ENCODE measurements at regions not wholly inside any gene's neighbourhood (a gene's known extent, or its start where the extent isn't known, plus 50 kb on each side); places are given as distances from the start of the nearest gene placed in this dataset.
"Not testable (repeated sequence)": the region's sequence is repeated elsewhere in the genome, so short reads cannot be mapped to it uniquely, and the experiment has no call there.

DNA sequence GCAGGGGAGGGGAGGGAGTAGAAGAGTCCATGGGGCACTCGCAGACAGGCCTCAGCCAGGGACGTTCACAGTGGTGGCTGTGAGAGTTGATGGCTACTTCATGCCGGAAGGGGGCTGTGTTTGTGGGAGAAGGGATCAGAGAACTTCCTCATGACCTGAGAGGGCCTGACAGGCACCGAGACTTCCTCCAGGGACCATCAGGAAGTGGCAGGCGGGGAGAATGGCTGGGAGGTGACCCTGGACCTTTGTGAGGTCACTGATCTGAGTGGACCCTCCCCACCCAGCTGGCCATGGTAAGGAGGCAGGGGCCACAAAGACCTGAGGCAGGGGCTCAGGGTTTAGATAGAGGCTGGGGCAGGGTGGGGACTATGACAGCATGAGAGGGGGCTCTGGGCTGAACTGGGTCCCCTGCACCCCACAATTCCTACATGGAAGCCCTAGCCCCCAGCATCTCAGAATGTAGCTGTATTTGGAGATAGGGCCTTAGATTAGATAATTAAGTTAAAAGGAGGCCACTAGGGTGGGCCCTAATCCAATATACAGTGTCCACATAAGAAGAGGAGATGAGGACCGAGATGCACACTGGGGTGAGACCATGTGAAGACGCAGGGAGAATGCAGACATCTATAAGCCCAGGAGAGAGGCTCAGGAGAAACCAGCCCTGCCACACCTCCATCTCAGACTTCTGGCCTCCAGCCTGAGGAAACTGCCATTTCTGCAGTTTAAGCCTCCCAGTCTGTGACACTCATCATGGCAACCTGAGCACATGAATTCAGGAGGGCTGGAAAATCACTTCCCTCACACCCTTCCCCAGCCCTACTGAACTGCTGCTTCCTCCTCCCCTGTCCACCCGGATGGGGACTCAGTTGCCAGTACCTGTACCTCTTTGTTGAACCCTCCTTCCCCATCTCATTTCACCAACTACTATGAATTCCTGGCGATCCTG lies 273.9 kb upstream of the ZNF32 start:
- peaks cover 4% of the 10 kb centered on the region for H3K27me3 Mint-ChIP-seq
- H3K36me3 Mint-ChIP-seq (ENCODE audit: low read depth), result no peaks in the 10 kb centered on the region
- H3K4me3 Mint-ChIP-seq, result no peak overlapping the region

DNA sequence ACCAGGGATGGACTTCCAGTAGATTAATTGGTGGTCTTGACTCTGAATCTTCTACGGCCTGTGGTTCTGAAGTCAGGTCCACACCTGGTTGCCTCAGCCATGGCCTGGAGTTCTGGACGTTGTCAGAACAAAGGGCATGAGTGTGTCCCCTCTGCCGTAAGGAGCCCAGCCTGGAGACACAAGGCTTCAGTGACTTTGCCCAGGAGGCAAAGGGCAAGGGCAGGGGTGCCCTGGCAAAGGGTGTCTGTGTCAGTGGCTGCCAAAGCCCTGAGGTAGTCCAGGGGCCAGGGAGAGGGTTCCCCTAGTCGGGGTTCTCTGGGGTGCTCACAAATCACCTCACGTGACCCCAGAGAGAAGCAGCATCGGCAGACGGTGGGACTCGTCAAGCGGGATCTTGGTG lies 273.2 kb upstream of the ZNF32 start:
- H3K27ac Mint-ChIP-seq, result no peak overlapping the region
- no peak for ATAC-seq (replicated peaks)
- H3K27me3 Mint-ChIP-seq, result no peaks in the 10 kb centered on the region
- no peaks in the 10 kb centered on the region for H3K9me3 Mint-ChIP-seq
- H3K4me3 Mint-ChIP-seq, result no peak overlapping the region
- H3K36me3 Mint-ChIP-seq (ENCODE audit: low read depth), result no peaks in the 10 kb centered on the region
- H3K4me1 Mint-ChIP-seq, result no peaks in the 10 kb centered on the region

More for the DNA sequence above, 273.9 kb upstream of the ZNF32 start:
- H3K9me3 Mint-ChIP-seq, result no peaks in the 10 kb centered on the region
- H3K4me1 Mint-ChIP-seq, result no peaks in the 10 kb centered on the region
- no peak for ATAC-seq (replicated peaks)
- no peak overlapping the region for H3K27ac Mint-ChIP-seq

DNA sequence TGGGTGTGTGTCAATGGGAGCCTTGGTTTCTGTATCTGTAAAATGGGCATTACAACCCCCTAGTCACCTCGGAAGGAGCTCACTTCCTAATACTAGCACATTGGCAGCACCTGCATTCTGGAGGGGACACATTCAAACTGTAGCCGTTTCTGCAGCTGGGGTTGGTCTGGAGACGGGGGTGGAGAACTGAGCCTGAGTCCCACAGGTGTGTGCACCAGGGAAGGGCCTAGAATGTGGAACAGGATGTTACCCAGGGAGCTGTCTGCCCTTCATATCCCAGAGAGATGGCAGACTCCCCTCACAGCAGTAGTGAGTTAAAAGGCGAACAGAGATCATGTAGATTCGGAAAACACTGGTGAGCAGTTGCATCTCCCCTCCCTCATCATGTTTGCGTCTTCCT lies 272.8 kb upstream of the ZNF32 start:
- Mint-ChIP-seq H3K36me3 (ENCODE audit: low read depth) (no peaks in the 10 kb centered on the region), H3K9me3 (no peaks in the 10 kb centered on the region), H3K27ac (no peak overlapping the region), H3K4me3 (no peak overlapping the region), H3K27me3 (no peaks in the 10 kb centered on the region), H3K4me1 (no peaks in the 10 kb centered on the region)
- no peak for ATAC-seq (replicated peaks)

DNA sequence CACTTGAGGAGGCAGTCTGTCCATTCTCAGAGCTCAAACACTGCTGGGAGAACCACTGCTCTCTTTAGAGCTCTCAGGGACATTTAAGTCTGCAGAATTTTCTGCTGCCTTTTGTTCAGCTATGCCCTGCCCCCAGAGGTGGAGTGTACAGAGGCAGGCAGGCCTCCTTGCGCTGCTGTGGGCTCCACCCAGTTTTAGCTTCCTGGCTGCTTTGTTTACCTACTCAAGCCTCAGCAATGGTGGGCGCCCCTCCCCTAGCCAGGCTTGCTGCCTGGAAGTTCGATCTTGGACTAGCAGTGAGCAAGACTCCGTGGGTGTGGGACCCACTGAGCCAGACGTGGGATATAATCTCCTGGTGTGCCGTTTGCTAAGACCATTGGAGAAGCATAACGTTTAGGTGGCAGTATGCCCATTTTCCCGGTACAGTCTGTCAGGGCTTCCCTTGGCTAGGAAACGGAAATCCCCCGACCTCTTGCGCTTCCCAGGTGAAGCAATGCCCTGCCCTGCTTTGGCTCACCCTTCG lies 271.6 kb upstream of the ZNF32 start:
- H3K9me3 Mint-ChIP-seq; H3K27ac Mint-ChIP-seq; H3K36me3 Mint-ChIP-seq (ENCODE audit: low read depth); H3K27me3 Mint-ChIP-seq; H3K4me3 Mint-ChIP-seq; H3K4me1 Mint-ChIP-seq; ATAC-seq (replicated peaks): not testable (repeated sequence)

DNA sequence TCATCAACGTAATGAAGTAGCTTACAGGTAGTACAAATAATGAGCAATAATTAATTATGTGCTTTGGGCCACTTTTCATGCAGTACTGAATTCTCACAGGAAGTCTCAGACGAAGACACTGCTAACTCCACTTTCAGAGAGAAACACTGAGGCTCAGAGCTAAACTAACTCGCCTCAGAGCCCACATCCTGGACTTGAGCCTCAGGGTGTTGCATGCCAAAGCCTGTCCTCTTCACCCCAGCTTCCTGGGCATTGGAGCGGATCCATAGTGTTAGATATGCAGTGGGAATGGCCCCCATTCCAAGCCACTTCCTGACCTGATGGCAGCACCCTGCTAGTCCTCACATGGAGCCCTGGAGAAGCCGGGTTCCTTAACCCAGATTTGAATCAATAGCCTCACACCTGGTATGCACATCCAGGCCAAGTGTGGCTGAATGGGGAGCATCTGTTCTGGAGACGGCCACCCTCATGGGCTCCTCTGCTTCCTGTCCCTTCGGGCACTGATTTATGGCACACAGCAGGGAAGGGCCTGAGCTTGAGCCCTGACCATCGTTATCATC lies 265.1 kb upstream of the ZNF32 start:
- Mint-ChIP-seq H3K4me3 (no peak overlapping the region), H3K36me3 (ENCODE audit: low read depth) (no peaks in the 10 kb centered on the region), H3K9me3 (no peaks in the 10 kb centered on the region), H3K27ac (no peak overlapping the region), H3K27me3 (no peaks in the 10 kb centered on the region), H3K4me1 (no peaks in the 10 kb centered on the region)
- ATAC-seq (replicated peaks), result no peak

DNA sequence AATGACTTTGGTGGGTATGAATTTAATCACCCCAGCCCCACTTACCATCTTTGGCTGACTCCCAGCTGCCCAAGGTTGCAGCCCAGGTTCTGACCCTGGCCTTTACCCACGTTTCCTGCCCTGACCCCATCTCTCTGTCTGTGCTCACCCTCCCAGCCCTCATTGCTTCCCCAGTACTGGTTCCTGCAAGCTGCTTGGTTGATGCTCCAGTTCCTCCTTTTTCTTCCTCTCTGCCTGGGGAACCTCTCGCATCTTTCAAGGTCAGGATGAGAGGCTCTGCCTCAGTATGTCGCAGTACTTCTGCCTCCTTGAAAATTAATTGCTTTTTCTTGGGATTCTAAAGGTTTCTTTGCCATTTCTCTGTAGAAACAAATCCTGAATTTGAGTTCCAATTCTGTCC lies 263.8 kb upstream of the ZNF32 start:
- H3K27ac Mint-ChIP-seq, result peak overlapping the region; percentile 10
- H3K27me3 Mint-ChIP-seq, result no peaks in the 10 kb centered on the region
- H3K36me3 Mint-ChIP-seq (ENCODE audit: low read depth), result no peaks in the 10 kb centered on the region
- no peak for ATAC-seq (replicated peaks)
- no peaks in the 10 kb centered on the region for H3K9me3 Mint-ChIP-seq
- H3K4me1 Mint-ChIP-seq, result no peaks in the 10 kb centered on the region
- H3K4me3 Mint-ChIP-seq, result no peak overlapping the region

GRCh38 chr10:43906490-43906889 lies 257.8 kb upstream of the ZNF32 start:
- no peak for ATAC-seq (replicated peaks)
- Mint-ChIP-seq H3K4me3 (no peak overlapping the region), H3K36me3 (ENCODE audit: low read depth) (no peaks in the 10 kb centered on the region), H3K4me1 (no peaks in the 10 kb centered on the region), H3K9me3 (no peaks in the 10 kb centered on the region), H3K27ac (no peak overlapping the region), H3K27me3 (no peaks in the 10 kb centered on the region)

GRCh38 chr10:43905512-43906236 lies 257.0 kb upstream of the ZNF32 start:
- H3K4me3 Mint-ChIP-seq, result no peak overlapping the region
- no peaks in the 10 kb centered on the region for H3K9me3 Mint-ChIP-seq
- H3K4me1 Mint-ChIP-seq, result no peaks in the 10 kb centered on the region
- H3K27ac Mint-ChIP-seq, result no peak overlapping the region
- no peak for ATAC-seq (replicated peaks)
- no peaks in the 10 kb centered on the region for H3K36me3 Mint-ChIP-seq (ENCODE audit: low read depth)
- no peaks in the 10 kb centered on the region for H3K27me3 Mint-ChIP-seq

GRCh38 chr10:43904844-43905243 lies 256.2 kb upstream of the ZNF32 start:
- H3K36me3 Mint-ChIP-seq (ENCODE audit: low read depth), result no peaks in the 10 kb centered on the region
- H3K9me3 Mint-ChIP-seq, result no peaks in the 10 kb centered on the region
- H3K27ac Mint-ChIP-seq, result no peak overlapping the region
- ATAC-seq (replicated peaks), result no peak
- H3K4me3 Mint-ChIP-seq, result no peak overlapping the region
- H3K27me3 Mint-ChIP-seq, result no peaks in the 10 kb centered on the region
- no peaks in the 10 kb centered on the region for H3K4me1 Mint-ChIP-seq

GRCh38 chr10:43904301-43904700 lies 255.6 kb upstream of the ZNF32 start:
- Mint-ChIP-seq H3K27ac (no peak overlapping the region), H3K27me3 (no peaks in the 10 kb centered on the region), H3K9me3 (no peaks in the 10 kb centered on the region), H3K4me1 (no peaks in the 10 kb centered on the region), H3K36me3 (ENCODE audit: low read depth) (no peaks in the 10 kb centered on the region), H3K4me3 (no peak overlapping the region)
- no peak for ATAC-seq (replicated peaks)

GRCh38 chr10:43903451-43903850 lies 254.8 kb upstream of the ZNF32 start:
- Mint-ChIP-seq H3K27ac (no peak overlapping the region), H3K27me3 (no peaks in the 10 kb centered on the region), H3K9me3 (no peaks in the 10 kb centered on the region), H3K4me3 (no peak overlapping the region), H3K36me3 (ENCODE audit: low read depth) (no peaks in the 10 kb centered on the region), H3K4me1 (no peaks in the 10 kb centered on the region)
- no peak for ATAC-seq (replicated peaks)

DNA sequence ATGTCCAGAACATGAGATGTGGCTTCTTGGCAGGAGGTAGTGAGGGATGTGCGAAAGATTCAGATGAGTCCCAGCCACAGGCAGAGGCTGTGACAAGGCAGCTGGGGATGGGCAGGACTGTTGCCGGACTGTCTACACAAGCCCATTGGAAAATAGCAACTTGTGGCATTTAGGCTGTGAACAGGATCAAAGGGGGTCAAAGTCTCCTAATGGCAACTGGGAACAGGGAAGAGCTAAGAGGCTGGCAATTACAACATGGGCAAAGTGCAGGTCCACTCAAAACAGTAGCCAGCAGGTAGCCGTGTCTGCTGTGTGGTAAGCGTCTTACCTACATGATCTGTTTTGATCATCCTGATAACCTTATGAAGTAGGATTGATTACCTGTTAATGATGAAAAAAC lies 254.2 kb upstream of the ZNF32 start:
- H3K27ac Mint-ChIP-seq, result no peak overlapping the region
- no peak for ATAC-seq (replicated peaks)
- H3K36me3 Mint-ChIP-seq (ENCODE audit: low read depth), result no peaks in the 10 kb centered on the region
- no peaks in the 10 kb centered on the region for H3K4me1 Mint-ChIP-seq
- H3K27me3 Mint-ChIP-seq, result no peaks in the 10 kb centered on the region
- no peak overlapping the region for H3K4me3 Mint-ChIP-seq
- H3K9me3 Mint-ChIP-seq, result no peaks in the 10 kb centered on the region

GRCh38 chr10:43901744-43902504 lies 253.2 kb upstream of the ZNF32 start:
- no peak overlapping the region for H3K4me3 Mint-ChIP-seq
- no peaks in the 10 kb centered on the region for H3K36me3 Mint-ChIP-seq (ENCODE audit: low read depth)
- H3K9me3 Mint-ChIP-seq, result no peaks in the 10 kb centered on the region
- H3K27me3 Mint-ChIP-seq, result no peaks in the 10 kb centered on the region
- H3K4me1 Mint-ChIP-seq, result no peaks in the 10 kb centered on the region
- no peak overlapping the region for H3K27ac Mint-ChIP-seq
- no peak for ATAC-seq (replicated peaks)

DNA sequence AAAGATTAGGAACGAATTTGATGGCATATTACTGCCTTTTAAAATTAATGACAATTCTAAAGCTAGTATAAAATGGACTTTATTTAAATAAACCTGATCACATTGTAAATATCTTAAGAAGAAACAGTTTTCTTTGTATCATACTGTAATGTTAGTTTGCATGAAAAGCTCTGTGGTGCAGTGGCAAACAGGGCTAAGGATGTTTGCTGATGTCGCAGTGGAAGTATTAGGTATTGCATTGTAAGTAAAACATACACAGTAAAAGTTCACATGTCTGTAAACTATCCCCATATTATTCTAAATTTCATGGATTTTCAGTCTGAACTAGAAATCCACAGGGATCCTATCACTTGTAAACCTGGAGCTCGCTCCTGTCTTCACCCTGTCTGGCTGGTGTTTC lies 252.6 kb upstream of the ZNF32 start:
- H3K9me3 Mint-ChIP-seq, result no peaks in the 10 kb centered on the region
- no peak for ATAC-seq (replicated peaks)

More for the DNA sequence above, 252.6 kb upstream of the ZNF32 start:
- Mint-ChIP-seq H3K4me3 (no peak overlapping the region), H3K4me1 (no peaks in the 10 kb centered on the region), H3K27me3 (peaks cover 4% of the 10 kb centered on the region), H3K36me3 (ENCODE audit: low read depth) (no peaks in the 10 kb centered on the region), H3K27ac (no peak overlapping the region)

Data from activated T-helper 17 cell treated with anti-CD3 and anti-CD28 coated beads, Interleukin-2, amount 50 U/mL, for 72 hours (primary cell).